ENCODE measurements at regions not wholly inside any gene's neighbourhood (a gene's known extent, or its start where the extent isn't known, plus 50 kb on each side); places are given as distances from the start of the nearest gene placed in this dataset.

DNA sequence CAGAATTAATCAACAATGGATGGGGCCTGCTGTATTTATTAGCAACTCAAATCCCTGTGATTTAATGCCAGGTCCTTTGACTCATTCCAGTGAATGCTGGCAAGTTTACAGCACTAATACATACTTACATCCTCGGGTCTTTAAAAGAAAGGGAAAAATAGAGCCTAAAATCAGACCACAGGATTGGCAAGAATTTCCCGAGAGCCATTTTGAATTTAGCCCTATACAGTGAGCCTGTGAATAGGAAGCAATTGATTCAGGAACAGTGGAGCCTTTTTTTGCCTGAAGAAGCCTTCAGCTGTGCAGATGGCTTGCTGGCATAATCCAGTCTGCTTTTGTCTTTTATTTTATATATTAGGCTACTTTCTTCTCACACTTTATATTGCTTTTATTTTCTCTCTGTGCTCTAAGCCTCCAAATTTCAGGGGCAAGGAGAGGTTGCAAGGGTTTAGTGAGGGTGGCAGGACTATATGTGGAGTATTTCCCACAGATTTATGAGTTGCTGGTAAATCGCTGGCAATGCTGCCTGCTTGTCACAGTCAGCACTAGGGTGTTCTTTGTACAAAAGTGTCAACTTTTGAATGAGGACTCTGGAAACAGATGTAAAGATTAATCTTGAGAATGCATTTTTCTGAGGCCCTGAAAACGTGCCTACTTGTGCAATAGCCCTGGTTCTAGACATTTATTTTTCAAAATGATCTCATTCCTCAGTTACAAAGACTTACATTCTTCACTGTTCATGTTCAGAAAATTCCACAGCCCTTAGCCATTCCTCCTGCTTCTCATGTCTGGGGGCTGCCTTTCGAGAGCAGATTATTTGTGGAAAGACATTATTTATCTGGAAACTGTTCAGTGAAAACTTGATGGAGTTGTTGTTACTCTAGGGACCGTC lies 303.5 kb downstream of the SPRY1 start:
- TF ChIP-seq POLR2A (IDR thresholded peaks at IDR 0.05) = no peak
- TF ChIP-seq, protein P1, sequence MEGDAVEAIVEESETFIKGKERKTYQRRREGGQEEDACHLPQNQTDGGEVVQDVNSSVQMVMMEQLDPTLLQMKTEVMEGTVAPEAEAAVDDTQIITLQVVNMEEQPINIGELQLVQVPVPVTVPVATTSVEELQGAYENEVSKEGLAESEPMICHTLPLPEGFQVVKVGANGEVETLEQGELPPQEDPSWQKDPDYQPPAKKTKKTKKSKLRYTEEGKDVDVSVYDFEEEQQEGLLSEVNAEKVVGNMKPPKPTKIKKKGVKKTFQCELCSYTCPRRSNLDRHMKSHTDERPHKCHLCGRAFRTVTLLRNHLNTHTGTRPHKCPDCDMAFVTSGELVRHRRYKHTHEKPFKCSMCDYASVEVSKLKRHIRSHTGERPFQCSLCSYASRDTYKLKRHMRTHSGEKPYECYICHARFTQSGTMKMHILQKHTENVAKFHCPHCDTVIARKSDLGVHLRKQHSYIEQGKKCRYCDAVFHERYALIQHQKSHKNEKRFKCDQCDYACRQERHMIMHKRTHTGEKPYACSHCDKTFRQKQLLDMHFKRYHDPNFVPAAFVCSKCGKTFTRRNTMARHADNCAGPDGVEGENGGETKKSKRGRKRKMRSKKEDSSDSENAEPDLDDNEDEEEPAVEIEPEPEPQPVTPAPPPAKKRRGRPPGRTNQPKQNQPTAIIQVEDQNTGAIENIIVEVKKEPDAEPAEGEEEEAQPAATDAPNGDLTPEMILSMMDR (IDR thresholded peaks at IDR 0.05) = no peak

All from esophagus squamous epithelium (tissue), 4 donors.